Liver (tissue), 8 donors: ENCODE measurements at regions not wholly inside any gene's neighbourhood (a gene's known extent, or its start where the extent isn't known, plus 50 kb on each side); places are given as distances from the start of the nearest gene placed in this dataset.
A peak's percentile ranks its signal among the peaks of the same experiment; 100 is the strongest.

ENCODE experiments used
- DNase-seq: peaks from one replicate; pipeline ENCODE4 v3.0.0-alpha.2; 2017; ENCODE audit warnings: low spot score
- H3K27ac ChIP-seq, 2 donors: one replicate each; pipeline ENCODE4 v1.7.0; 2013; ENCODE audit warnings: inconsistent platforms in 2 of 2, low read length in 2 of 2, control low read depth in 1 of 2, low read depth in 1 of 2, mild to moderate bottlenecking in 1 of 2
- H3K27me3 ChIP-seq, 4 donors: one replicate each; pipeline versions ENCODE4 v1.6.1 to v1.7.0; 2013; ENCODE audit warnings: low read length in 3 of 4, inconsistent platforms in 1 of 4, mild to moderate bottlenecking in 1 of 4, moderate library complexity in 1 of 4; ENCODE audit not compliant: control insufficient read depth in 4 of 4, insufficient read depth in 4 of 4
- H3K36me3 ChIP-seq, 4 donors: one replicate each; pipeline versions ENCODE4 v1.6.1 to v1.7.0; 2013; ENCODE audit warnings: low read length in 3 of 4, mild to moderate bottlenecking in 3 of 4, low read depth in 1 of 4, moderate library complexity in 1 of 4; ENCODE audit not compliant: control insufficient read depth in 4 of 4, insufficient read depth in 3 of 4
- H3K4me1 ChIP-seq, 4 donors: one replicate each; pipeline versions ENCODE4 v1.6.1 to v1.7.0; 2013; ENCODE audit warnings: low read length in 3 of 4, mild to moderate bottlenecking in 3 of 4, moderate library complexity in 1 of 4; ENCODE audit not compliant: control insufficient read depth in 4 of 4, insufficient read depth in 4 of 4
- H3K4me3 ChIP-seq, 3 donors: one replicate each; pipeline versions ENCODE4 v1.6.1 to v1.7.0; 2013; ENCODE audit warnings: low read length in 3 of 3, control low read depth in 1 of 3, low read depth in 1 of 3, mild to moderate bottlenecking in 1 of 3
- H3K9ac ChIP-seq, 2 donors: one replicate each; pipeline ENCODE4 v1.7.0; 2013; ENCODE audit warnings: low read length in 2 of 2, mild to moderate bottlenecking in 2 of 2, moderate library complexity in 2 of 2, control low read depth in 1 of 2, low read depth in 1 of 2
- H3K9me3 ChIP-seq, 4 donors: one replicate each; pipeline versions ENCODE4 v1.6.1 to v1.7.0; 2013; ENCODE audit warnings: low read length in 3 of 4; ENCODE audit not compliant: control insufficient read depth in 4 of 4
- EGR1 ChIP-seq, 2 donors: IDR thresholded peaks; 2 replicates each; pipeline ENCODE4 v1.6.1; 2016 to 2018; ENCODE audit warnings: antibody characterized with exemption in 2 of 2, low read depth in 2 of 2
- FOXA1 ChIP-seq: IDR thresholded peaks from 2 replicates; pipeline ENCODE4 v1.6.1; 2016; ENCODE audit warnings: antibody characterized with exemption
- FOXA2 ChIP-seq: IDR thresholded peaks from 2 replicates; pipeline ENCODE4 v1.6.1; 2016; ENCODE audit warnings: antibody characterized with exemption
- GABPA ChIP-seq, 2 donors: IDR thresholded peaks in 1 of 2; conservative IDR thresholded peaks in 1 of 2; 2 replicates each; pipeline ENCODE4 v1.6.1; 2016; ENCODE audit warnings: antibody characterized with exemption in 2 of 2, mild to moderate bottlenecking in 1 of 2, moderate library complexity in 1 of 2
- HNF4A ChIP-seq, 2 donors: conservative IDR thresholded peaks; 2 replicates each; pipeline ENCODE4 v1.6.1; 2016; ENCODE audit warnings: antibody characterized with exemption in 2 of 2, mild to moderate bottlenecking in 2 of 2
- HNF4G ChIP-seq: IDR thresholded peaks from 2 replicates; pipeline ENCODE4 v1.6.1; 2016; ENCODE audit warnings: antibody characterized with exemption
- JUND ChIP-seq, 2 donors: IDR thresholded peaks; 2 replicates each; pipeline ENCODE4 v1.6.1; 2016; ENCODE audit warnings: antibody characterized with exemption in 2 of 2
- NR2F2 ChIP-seq: IDR thresholded peaks from 2 replicates; pipeline ENCODE4 v1.6.1; 2016; ENCODE audit warnings: antibody characterized with exemption
- RAD21 ChIP-seq, 2 donors: IDR thresholded peaks; 2 replicates each; pipeline ENCODE4 v1.6.1; 2016; ENCODE audit warnings: antibody characterized with exemption in 2 of 2, mild to moderate bottlenecking in 2 of 2
- RXRA ChIP-seq, 2 donors: IDR thresholded peaks; 2 replicates each; pipeline ENCODE4 v1.6.1; 2017 to 2018; ENCODE audit warnings: antibody characterized with exemption in 2 of 2, mild to moderate bottlenecking in 1 of 2
- TAF1 ChIP-seq: conservative IDR thresholded peaks from 2 replicates; pipeline ENCODE4 v1.6.1; 2016; ENCODE audit warnings: antibody characterized with exemption, mild to moderate bottlenecking
- YY1 ChIP-seq: IDR thresholded peaks from 2 replicates; pipeline ENCODE4 v1.6.1; 2016; ENCODE audit warnings: antibody characterized with exemption, mild to moderate bottlenecking
- ZBTB33 ChIP-seq: IDR thresholded peaks from 2 replicates; pipeline ENCODE4 v1.6.1; 2016; ENCODE audit warnings: antibody characterized with exemption
- WGBS: extraction: QIAGEN DNeasy Blood & Tissue Kit; methylation state at CpG from one replicate; pipeline ENCODE4 v1.1.7; 2013; 5-methylcytosine and 5-hydroxymethylcytosine counted together
- TF ChIP-seq, protein P1 (sequence below): IDR thresholded peaks from 2 replicates; pipeline ENCODE4 v1.6.1; 2016; ENCODE audit warnings: antibody characterized with exemption
- TF ChIP-seq, protein P2 (sequence below): fragments of 150-350 bp; IDR thresholded peaks from 2 replicates; pipeline ENCODE4 v1.5.1; 2017; ENCODE audit warnings: improper control_type of control experiment, low read depth, low read length; ENCODE audit not compliant: missing input control
- donor health status: healthy.
- donor health status: healthy.
- donor health status: healthy.
- donor health status: healthy.
- donor health status: healthy.

GRCh38 chr11:19524171-19524671 is 188.4 kb upstream of the NAV2 start (continued):
- TF ChIP-seq, protein P1, sequence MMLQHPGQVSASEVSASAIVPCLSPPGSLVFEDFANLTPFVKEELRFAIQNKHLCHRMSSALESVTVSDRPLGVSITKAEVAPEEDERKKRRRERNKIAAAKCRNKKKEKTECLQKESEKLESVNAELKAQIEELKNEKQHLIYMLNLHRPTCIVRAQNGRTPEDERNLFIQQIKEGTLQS, result peak; percentile 79
- peak; percentile 55 for TF ChIP-seq HNF4G
- peak; percentile 78 for TF ChIP-seq HNF4A (conservative IDR thresholded peaks at IDR 0.05)
- TF ChIP-seq GABPA (IDR thresholded peaks at IDR 0.05 in 1 of 2, conservative IDR thresholded peaks at IDR 0.05 in 1 of 2), result no peak
- no peak for TF ChIP-seq FOXA1
- TF ChIP-seq NR2F2, result no peak
- TF ChIP-seq RAD21 (IDR thresholded peaks at IDR 0.05), result peak; percentile 52 to 64
- TF ChIP-seq, protein P2, sequence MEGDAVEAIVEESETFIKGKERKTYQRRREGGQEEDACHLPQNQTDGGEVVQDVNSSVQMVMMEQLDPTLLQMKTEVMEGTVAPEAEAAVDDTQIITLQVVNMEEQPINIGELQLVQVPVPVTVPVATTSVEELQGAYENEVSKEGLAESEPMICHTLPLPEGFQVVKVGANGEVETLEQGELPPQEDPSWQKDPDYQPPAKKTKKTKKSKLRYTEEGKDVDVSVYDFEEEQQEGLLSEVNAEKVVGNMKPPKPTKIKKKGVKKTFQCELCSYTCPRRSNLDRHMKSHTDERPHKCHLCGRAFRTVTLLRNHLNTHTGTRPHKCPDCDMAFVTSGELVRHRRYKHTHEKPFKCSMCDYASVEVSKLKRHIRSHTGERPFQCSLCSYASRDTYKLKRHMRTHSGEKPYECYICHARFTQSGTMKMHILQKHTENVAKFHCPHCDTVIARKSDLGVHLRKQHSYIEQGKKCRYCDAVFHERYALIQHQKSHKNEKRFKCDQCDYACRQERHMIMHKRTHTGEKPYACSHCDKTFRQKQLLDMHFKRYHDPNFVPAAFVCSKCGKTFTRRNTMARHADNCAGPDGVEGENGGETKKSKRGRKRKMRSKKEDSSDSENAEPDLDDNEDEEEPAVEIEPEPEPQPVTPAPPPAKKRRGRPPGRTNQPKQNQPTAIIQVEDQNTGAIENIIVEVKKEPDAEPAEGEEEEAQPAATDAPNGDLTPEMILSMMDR, result peak; percentile 14

DNA sequence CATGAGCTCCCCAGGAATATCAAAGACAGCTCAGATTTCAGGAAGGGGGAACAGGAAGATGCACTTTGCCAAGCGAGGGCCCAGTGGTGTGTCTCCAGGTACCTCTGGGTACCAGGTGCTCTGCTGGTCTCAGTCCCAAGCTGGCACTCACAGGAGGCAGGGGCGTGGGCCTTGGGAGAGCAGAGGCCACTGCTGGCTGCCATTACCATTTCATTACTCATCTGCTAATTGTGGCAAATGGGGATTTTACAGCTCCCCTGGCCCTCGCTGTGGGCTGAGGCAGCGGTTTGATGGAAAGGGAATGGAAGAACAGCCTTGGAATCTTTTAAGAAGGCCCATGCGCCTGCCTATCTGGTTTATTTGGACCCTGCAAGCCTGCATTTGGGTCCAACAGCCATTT is 192.0 kb upstream of the NAV2 start:
- H3K27me3 ChIP-seq, result no peaks in the 10 kb centered on the region
- H3K27ac ChIP-seq, result no peak overlapping the region
- WGBS, result 93% methylated on average over 5 of the region's 5 CpGs
- H3K9ac ChIP-seq, result no peak overlapping the region
- no peak for DNase-seq
- TF ChIP-seq, protein P1, result no peak
- TF ChIP-seq HNF4G, result no peak
- TF ChIP-seq GABPA (IDR thresholded peaks at IDR 0.05 in 1 of 2, conservative IDR thresholded peaks at IDR 0.05 in 1 of 2), result no peak
- no peak for TF ChIP-seq RXRA (IDR thresholded peaks at IDR 0.05)
- TF ChIP-seq, protein P2, result no peak
- no peak for TF ChIP-seq FOXA1
- no peak for TF ChIP-seq ZBTB33
- TF ChIP-seq RAD21 (IDR thresholded peaks at IDR 0.05), result no peak
- no peak for TF ChIP-seq TAF1
- TF ChIP-seq YY1, result no peak
- no peak for TF ChIP-seq HNF4A (conservative IDR thresholded peaks at IDR 0.05)
- no peak for TF ChIP-seq NR2F2
- no peak for TF ChIP-seq EGR1 (IDR thresholded peaks at IDR 0.05; ENCODE audit: low read depth in 2 of 2)
- no peak for TF ChIP-seq JUND (IDR thresholded peaks at IDR 0.05)
- TF ChIP-seq FOXA2, result no peak
- H3K9me3 ChIP-seq, result no peaks in the 10 kb centered on the region
- H3K4me3 ChIP-seq, result no peak overlapping the region
- H3K4me1 ChIP-seq, result peaks cover 2 to 26% (median 16%) of the 10 kb centered on the region in 4 donors
- no peaks in the 10 kb centered on the region for H3K36me3 ChIP-seq
